ENCODE measurements at regions not wholly inside any gene's neighbourhood (a gene's known extent, or its start where the extent isn't known, plus 50 kb on each side); places are given as distances from the start of the nearest gene placed in this dataset.

- H3K27me3 ChIP-seq (ENCODE audit: insufficient read depth), result peaks cover 38% of the 10 kb centered on the region
- H3F3A ChIP-seq (replicated peaks; ENCODE audit: low read depth), result no peaks in the 10 kb centered on the region
- H3K4me3 ChIP-seq, result no peak overlapping the region
- Mint-ChIP-seq H3K9me3 (no peaks in the 10 kb centered on the region), H3K4me1 (peaks cover 17% of the 10 kb centered on the region), H3K27ac (no peak overlapping the region), H3K4me3 (no peak overlapping the region), H3K36me3 (ENCODE audit: low read depth) (no peaks in the 10 kb centered on the region), H3K27me3 (ENCODE audit: insufficient read depth, low read depth, poor library complexity) (peaks cover 34% of the 10 kb centered on the region)
- H3K9me2 ChIP-seq (ENCODE audit: insufficient read depth), result no peaks in the 10 kb centered on the region
- no peak overlapping the region for H3K27ac ChIP-seq (ENCODE audit: low read depth)
- ATAC-seq (no peak), DNase-seq (ENCODE audit: low spot score) (no peak)
- H3K4me1 ChIP-seq (ENCODE audit: insufficient read depth), result peaks cover 7% of the 10 kb centered on the region; the same call in 1 of the 2 replicates
- H3K36me3 ChIP-seq (ENCODE audit: insufficient read depth), result no peaks in the 10 kb centered on the region
- TF ChIP-seq ZNF331 (CRISPR knock-in tag; IDR thresholded peaks at IDR 0.05; ENCODE audit: low read depth) (no peak), POLR2AphosphoS5 (IDR thresholded peaks at IDR 0.05; ENCODE audit: low read depth) (no peak)
- no peak overlapping the region for H2AFZ ChIP-seq
- H4K20me1 ChIP-seq (replicated peaks; ENCODE audit: insufficient read depth), result no peaks in the 10 kb centered on the region
- no peaks in the 10 kb centered on the region for H3K79me2 ChIP-seq (replicated peaks; ENCODE audit: insufficient read depth)
- H3K4me2 ChIP-seq, result no peak overlapping the region
Measured at GRCh38 chr17:64783556-64784352, 121.6 kb upstream of the SMURF2 start.

DNA sequence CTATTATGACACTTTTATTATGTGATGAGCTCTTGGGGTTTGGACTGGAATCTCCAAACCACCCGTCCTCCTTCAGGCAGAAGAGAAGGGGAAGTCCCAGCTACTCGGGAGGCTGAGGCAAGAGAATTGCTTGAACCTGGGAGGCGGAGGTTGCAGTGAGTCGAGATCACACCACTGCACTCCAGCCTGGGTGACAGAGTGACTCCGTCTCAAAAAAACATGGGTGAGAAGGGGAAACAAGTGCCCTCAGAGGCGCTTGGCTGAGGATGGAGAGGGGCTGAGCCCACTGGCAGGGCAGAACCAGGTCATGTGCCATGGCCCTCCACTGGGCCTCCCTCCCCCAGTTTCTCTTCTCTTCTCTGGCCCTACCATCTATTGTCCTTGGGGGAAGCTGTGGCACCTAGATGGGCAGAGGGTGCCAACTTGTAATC lies 120.9 kb upstream of the SMURF2 start:
- H3K27me3 ChIP-seq (ENCODE audit: insufficient read depth), result peaks cover 45% of the 10 kb centered on the region
- H3K4me2 ChIP-seq, result no peak overlapping the region
- H3K4me3 Mint-ChIP-seq, result no peak overlapping the region
- no peak for TF ChIP-seq EZH2 (IDR thresholded peaks at IDR 0.05; ENCODE audit: low read depth, unreplicated experiment)
- TF ChIP-seq, protein P1, sequence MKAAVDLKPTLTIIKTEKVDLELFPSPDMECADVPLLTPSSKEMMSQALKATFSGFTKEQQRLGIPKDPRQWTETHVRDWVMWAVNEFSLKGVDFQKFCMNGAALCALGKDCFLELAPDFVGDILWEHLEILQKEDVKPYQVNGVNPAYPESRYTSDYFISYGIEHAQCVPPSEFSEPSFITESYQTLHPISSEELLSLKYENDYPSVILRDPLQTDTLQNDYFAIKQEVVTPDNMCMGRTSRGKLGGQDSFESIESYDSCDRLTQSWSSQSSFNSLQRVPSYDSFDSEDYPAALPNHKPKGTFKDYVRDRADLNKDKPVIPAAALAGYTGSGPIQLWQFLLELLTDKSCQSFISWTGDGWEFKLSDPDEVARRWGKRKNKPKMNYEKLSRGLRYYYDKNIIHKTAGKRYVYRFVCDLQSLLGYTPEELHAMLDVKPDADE (IDR thresholded peaks at IDR 0.05), result no peak
- TF ChIP-seq JUNB (IDR thresholded peaks at IDR 0.05; ENCODE audit: unreplicated experiment), result no peak
- no peak for TF ChIP-seq ZNF331 (CRISPR knock-in tag; IDR thresholded peaks at IDR 0.05; ENCODE audit: low read depth)
- no peak for TF ChIP-seq CREB1 (CRISPR knock-in tag; IDR thresholded peaks at IDR 0.05; ENCODE audit: low read depth)
- TF ChIP-seq, protein P2, sequence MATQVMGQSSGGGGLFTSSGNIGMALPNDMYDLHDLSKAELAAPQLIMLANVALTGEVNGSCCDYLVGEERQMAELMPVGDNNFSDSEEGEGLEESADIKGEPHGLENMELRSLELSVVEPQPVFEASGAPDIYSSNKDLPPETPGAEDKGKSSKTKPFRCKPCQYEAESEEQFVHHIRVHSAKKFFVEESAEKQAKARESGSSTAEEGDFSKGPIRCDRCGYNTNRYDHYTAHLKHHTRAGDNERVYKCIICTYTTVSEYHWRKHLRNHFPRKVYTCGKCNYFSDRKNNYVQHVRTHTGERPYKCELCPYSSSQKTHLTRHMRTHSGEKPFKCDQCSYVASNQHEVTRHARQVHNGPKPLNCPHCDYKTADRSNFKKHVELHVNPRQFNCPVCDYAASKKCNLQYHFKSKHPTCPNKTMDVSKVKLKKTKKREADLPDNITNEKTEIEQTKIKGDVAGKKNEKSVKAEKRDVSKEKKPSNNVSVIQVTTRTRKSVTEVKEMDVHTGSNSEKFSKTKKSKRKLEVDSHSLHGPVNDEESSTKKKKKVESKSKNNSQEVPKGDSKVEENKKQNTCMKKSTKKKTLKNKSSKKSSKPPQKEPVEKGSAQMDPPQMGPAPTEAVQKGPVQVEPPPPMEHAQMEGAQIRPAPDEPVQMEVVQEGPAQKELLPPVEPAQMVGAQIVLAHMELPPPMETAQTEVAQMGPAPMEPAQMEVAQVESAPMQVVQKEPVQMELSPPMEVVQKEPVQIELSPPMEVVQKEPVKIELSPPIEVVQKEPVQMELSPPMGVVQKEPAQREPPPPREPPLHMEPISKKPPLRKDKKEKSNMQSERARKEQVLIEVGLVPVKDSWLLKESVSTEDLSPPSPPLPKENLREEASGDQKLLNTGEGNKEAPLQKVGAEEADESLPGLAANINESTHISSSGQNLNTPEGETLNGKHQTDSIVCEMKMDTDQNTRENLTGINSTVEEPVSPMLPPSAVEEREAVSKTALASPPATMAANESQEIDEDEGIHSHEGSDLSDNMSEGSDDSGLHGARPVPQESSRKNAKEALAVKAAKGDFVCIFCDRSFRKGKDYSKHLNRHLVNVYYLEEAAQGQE (IDR thresholded peaks at IDR 0.05; ENCODE audit: unreplicated experiment), result no peak
- no peak for TF ChIP-seq NANOG (IDR thresholded peaks at IDR 0.05; ENCODE audit: borderline replicate concordance)
- TF ChIP-seq EZH2phosphoT487 (IDR thresholded peaks at IDR 0.05; ENCODE audit: unreplicated experiment), result no peak
- TF ChIP-seq, protein P3, sequence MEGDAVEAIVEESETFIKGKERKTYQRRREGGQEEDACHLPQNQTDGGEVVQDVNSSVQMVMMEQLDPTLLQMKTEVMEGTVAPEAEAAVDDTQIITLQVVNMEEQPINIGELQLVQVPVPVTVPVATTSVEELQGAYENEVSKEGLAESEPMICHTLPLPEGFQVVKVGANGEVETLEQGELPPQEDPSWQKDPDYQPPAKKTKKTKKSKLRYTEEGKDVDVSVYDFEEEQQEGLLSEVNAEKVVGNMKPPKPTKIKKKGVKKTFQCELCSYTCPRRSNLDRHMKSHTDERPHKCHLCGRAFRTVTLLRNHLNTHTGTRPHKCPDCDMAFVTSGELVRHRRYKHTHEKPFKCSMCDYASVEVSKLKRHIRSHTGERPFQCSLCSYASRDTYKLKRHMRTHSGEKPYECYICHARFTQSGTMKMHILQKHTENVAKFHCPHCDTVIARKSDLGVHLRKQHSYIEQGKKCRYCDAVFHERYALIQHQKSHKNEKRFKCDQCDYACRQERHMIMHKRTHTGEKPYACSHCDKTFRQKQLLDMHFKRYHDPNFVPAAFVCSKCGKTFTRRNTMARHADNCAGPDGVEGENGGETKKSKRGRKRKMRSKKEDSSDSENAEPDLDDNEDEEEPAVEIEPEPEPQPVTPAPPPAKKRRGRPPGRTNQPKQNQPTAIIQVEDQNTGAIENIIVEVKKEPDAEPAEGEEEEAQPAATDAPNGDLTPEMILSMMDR (conservative IDR thresholded peaks at IDR 0.05; ENCODE audit: low read depth in 2 of 2), result no peak
- no peak for TF ChIP-seq STAT1 (IDR thresholded peaks at IDR 0.05; ENCODE audit: unreplicated experiment)
- TF ChIP-seq POLR2AphosphoS5 (IDR thresholded peaks at IDR 0.05; ENCODE audit: low read depth), result no peak
- no peak for TF ChIP-seq ZNF114 (CRISPR knock-in tag; IDR thresholded peaks at IDR 0.05)

More for the DNA sequence above, 120.9 kb upstream of the SMURF2 start:
- Histone ChIP-seq H3K4me3 (no peak overlapping the region), H3K36me3 (ENCODE audit: insufficient read depth) (no peaks in the 10 kb centered on the region), H3F3A (replicated peaks; ENCODE audit: low read depth) (peaks cover 2% of the 10 kb centered on the region; the same call in 1 of the 2 replicates), H3K4me1 (ENCODE audit: insufficient read depth) (peaks cover 9% of the 10 kb centered on the region), H2AFZ (no peak overlapping the region), H3K9me2 (ENCODE audit: insufficient read depth) (no peaks in the 10 kb centered on the region), H4K20me1 (replicated peaks; ENCODE audit: insufficient read depth) (no peaks in the 10 kb centered on the region; the same call in 1 of the 2 replicates), H3K27ac (ENCODE audit: low read depth) (no peak overlapping the region), H3K79me2 (replicated peaks; ENCODE audit: insufficient read depth) (no peaks in the 10 kb centered on the region)
- Mint-ChIP-seq H3K27me3 (ENCODE audit: insufficient read depth, low read depth, poor library complexity) (peaks cover 39% of the 10 kb centered on the region), H3K9me3 (no peaks in the 10 kb centered on the region), H3K36me3 (ENCODE audit: low read depth) (no peaks in the 10 kb centered on the region), H3K27ac (no peak overlapping the region), H3K4me1 (peaks cover 17% of the 10 kb centered on the region)
- DNase-seq (ENCODE audit: low spot score) (no peak), ATAC-seq (no peak)

Data from GM23338 (cell line).